GM10266 (cell line): ENCODE measurements at regions not wholly inside any gene's neighbourhood (a gene's known extent, or its start where the extent isn't known, plus 50 kb on each side); places are given as distances from the start of the nearest gene placed in this dataset.

Experiments used
- DNase-seq: peaks from one replicate; pipeline ENCODE4 v3.0.0; 2012; ENCODE audit errors: extremely low spot score
- TF ChIP-seq, protein P1 (sequence below): IDR thresholded peaks from 2 replicates; pipeline ENCODE4 v1.5.1; 2012; ENCODE audit warnings: mild to moderate bottlenecking, low read depth; ENCODE audit not compliant: control insufficient read depth, insufficient read depth; ENCODE audit errors: missing control alignments

DNA sequence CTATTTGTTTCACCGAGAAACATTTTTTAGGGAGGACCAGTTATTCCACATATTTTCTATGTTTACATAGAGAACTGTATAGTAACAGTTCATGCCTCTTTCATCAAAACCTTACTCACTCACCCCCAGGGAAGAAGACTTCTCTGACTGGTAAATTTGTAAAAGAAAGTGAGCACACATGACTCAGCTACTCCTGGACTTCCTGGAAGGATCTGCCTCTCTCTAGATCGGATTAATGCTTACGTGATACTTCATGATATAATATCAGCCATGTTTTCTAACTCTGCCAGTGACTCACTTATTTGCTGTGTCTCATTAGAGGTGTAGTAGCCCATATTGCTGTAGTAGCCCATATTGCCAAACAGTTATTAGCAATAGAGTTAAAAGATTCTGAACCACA, 494.3 kb upstream of the ATXN7L3B start:
- TF ChIP-seq, protein P1, sequence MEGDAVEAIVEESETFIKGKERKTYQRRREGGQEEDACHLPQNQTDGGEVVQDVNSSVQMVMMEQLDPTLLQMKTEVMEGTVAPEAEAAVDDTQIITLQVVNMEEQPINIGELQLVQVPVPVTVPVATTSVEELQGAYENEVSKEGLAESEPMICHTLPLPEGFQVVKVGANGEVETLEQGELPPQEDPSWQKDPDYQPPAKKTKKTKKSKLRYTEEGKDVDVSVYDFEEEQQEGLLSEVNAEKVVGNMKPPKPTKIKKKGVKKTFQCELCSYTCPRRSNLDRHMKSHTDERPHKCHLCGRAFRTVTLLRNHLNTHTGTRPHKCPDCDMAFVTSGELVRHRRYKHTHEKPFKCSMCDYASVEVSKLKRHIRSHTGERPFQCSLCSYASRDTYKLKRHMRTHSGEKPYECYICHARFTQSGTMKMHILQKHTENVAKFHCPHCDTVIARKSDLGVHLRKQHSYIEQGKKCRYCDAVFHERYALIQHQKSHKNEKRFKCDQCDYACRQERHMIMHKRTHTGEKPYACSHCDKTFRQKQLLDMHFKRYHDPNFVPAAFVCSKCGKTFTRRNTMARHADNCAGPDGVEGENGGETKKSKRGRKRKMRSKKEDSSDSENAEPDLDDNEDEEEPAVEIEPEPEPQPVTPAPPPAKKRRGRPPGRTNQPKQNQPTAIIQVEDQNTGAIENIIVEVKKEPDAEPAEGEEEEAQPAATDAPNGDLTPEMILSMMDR: no peak
- no peak for DNase-seq

DNA sequence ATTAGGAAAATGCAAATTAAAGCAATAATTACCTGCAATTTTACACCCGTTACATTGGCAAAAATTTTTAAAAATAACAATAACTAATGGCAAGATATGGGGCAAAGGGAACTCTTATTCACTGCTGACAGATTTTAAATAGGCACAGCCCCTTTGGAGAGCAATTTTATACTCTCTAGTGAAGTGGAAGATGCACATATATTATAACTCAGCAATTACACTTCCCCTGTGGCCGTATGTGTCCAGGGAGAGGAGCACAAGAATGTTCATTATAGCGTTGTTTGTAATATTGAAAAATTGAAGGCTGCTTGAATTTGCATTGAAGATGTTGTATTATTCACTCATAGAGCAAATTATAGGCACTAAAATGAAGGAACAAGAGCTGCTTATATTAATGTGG, 488.3 kb upstream of the ATXN7L3B start:
- DNase-seq: no peak
- TF ChIP-seq, protein P1: no peak

DNA sequence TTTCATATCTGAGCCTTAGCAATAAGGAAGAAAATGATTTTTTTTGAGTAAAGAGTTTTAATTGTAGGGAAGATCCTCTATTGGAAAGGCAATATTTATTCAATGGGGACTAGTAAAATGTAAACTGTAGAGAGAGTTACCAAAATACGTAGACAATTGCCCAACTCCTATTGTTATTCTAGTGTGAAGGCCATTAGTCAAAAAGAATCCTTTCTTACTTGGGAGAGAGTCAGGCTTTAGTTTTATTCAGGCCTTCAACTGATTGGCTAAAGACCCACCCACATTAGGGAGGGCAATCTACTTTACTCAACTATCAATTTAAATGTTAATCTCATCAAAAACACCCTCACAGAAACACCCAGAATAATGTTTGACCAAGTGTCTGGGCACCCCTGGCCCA, 485.8 kb upstream of the ATXN7L3B start:
- TF ChIP-seq, protein P1: no peak
- no peak for DNase-seq

DNA sequence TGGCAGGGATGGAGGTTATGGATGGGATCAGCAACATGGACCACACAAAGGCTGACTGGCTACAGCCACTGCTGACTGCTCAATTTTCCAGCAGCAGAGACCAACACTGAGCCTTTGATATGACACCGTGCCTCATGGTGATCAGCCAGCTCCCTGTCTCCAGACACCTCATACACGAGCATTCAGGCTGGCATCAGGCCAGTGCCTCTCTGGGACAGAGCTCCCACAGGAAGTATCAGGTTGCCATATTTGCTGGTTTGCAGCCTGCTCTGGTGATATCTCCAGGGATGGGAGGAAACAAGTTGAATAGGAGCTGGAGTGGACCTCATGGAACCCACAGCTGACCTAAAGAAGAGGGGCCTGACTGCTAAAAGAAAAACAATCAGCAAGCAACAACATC, 471.2 kb upstream of the ATXN7L3B start:
- TF ChIP-seq, protein P1: no peak
- DNase-seq: no peak

DNA sequence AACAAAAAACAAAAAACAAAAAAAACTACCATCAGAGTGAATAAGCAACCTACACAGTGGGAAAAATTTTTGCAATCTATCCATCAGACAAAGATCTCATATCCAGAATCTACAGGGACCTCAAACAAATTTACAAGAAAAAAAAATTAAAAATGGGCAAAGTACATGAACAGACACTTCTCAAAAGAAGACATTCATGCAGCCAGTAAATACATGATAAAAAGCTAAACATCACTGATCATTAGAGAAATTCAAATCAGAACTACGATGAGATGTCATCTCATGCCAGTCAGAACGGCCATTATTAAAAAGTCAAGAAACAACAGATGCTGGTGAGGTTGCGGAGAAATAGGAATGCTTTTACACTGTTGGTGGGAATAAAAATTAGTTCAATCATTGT, 466.5 kb upstream of the ATXN7L3B start:
- no peak for DNase-seq
- TF ChIP-seq, protein P1: no peak

DNA sequence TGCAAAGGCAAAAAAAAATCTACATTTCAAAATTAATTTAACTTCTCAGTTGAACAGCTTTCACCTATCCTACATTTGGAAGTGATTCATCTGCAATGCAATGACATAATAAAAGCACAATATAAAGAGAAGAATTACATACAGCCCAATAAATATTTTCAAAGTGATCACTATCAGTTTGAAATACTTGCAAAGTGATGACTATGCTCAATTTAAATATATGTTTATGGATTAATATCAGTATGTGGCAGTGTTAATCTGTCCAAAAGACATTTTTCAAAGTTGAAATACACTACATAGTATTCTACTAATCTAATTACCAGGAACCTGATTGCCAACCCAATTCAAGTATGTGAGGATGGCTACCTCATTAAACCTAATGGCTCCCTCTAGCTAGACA, 460.7 kb upstream of the ATXN7L3B start:
- TF ChIP-seq, protein P1: no peak
- DNase-seq: no peak

DNA sequence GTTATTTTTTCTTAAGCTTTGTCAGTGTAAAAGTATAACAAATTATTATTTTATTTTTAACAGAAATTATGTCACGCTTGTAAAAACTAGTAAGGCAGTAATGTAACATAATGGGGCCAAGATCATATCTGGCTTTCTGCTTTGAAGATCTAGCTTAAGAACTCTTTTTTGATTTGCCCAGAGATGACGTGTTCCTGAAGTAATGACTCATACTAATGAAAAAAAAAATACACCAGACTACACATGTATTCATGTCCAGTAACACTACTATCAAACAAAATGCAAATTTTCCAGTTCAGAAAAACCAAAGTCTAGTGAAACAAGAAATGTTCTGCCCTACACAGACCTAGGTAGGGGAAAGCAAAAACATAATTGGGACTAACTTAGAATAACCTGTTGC, 432.2 kb upstream of the ATXN7L3B start:
- DNase-seq: no peak
- TF ChIP-seq, protein P1: no peak
